K562 (cell line): ENCODE measurements at regions not wholly inside any gene's neighbourhood (a gene's known extent, or its start where the extent isn't known, plus 50 kb on each side); places are given as distances from the start of the nearest gene placed in this dataset.

Source experiments
- AFF4 ChIP-seq: sonication (generic); formaldehyde crosslinking; IDR thresholded peaks from 2 replicates; pipeline ENCODE4 v1.8.0; 2023; ENCODE audit warnings: mild to moderate bottlenecking, missing genetic modification reagents
- BCOR ChIP-seq: fragments of 450-650 bp; IDR thresholded peaks from 2 replicates; pipeline ENCODE4 v1.6.1; 2016
- CHD1 ChIP-seq: fragments of 200-600 bp; sonication (generic); IDR thresholded peaks from one replicate; pipeline ENCODE4 v1.6.1; 2012; ENCODE audit warnings: mild to moderate bottlenecking, moderate library complexity, low read length, inconsistent platforms
- CREB5 ChIP-seq: fragments of 250-450 bp; sonication (Bioruptor Pico); IDR thresholded peaks from 2 replicates; pipeline ENCODE4 v1.5.0; 2020; ENCODE audit warnings: mild to moderate bottlenecking
- CREM ChIP-seq: IDR thresholded peaks from 2 replicates; pipeline ENCODE4 v1.6.1; 2014; ENCODE audit warnings: antibody characterized with exemption, low read depth
- FOS ChIP-seq: IDR thresholded peaks from 3 replicates; pipeline ENCODE4 v1.6.1; 2011; ENCODE audit not compliant: insufficient read length; ENCODE audit errors: extremely low read depth
- HNRNPL ChIP-seq: fragments of 200-400 bp; formaldehyde crosslinking; IDR thresholded peaks from 2 replicates; pipeline ENCODE4 v1.6.1; 2017; ENCODE audit warnings: low read depth, mild to moderate bottlenecking, low read length
- HOXB6 ChIP-seq: fragments of 250-450 bp; sonication (Bioruptor Pico); IDR thresholded peaks from 2 replicates; pipeline ENCODE4 v1.5.1; 2022; ENCODE audit warnings: mild to moderate bottlenecking, borderline replicate concordance
- PHF21A ChIP-seq: fragments of 450-650 bp; IDR thresholded peaks from 2 replicates; pipeline ENCODE4 v1.6.1; 2017; ENCODE audit warnings: low read depth, borderline replicate concordance
- RREB1 ChIP-seq: fragments of 250-450 bp; sonication (Bioruptor Pico); IDR thresholded peaks from 2 replicates; pipeline ENCODE4 v1.4.0; 2020
- ZBTB5 ChIP-seq: fragments of 450-650 bp; IDR thresholded peaks from 2 replicates; pipeline ENCODE4 v1.6.1; 2017; ENCODE audit warnings: antibody characterized with exemption
- ZNF217 ChIP-seq: sonication (generic); formaldehyde crosslinking; IDR thresholded peaks from 2 replicates; pipeline ENCODE4 v1.8.0; 2022; ENCODE audit warnings: mild to moderate bottlenecking, missing genetic modification reagents
- ZNF449 ChIP-seq: fragments of 250-450 bp; sonication (Bioruptor Pico); IDR thresholded peaks from 2 replicates; pipeline ENCODE4 v1.8.0; 2022; ENCODE audit warnings: moderate library complexity, mild to moderate bottlenecking, inconsistent platforms
- ZNF717 ChIP-seq: fragments of 250-450 bp; sonication (Bioruptor Pico); IDR thresholded peaks from 2 replicates; pipeline ENCODE4 v1.5.0; 2021

GRCh38 chr12:32031109-32031508 lies 71.9 kb downstream of the RESF1 start (continued):
- TF ChIP-seq AFF4 (CRISPR knock-in tag), result 0 out of 2 replicates have a peak, but pooled peaks have one; percentile 19
- no peak for TF ChIP-seq ZNF449 (CRISPR knock-in tag)
- TF ChIP-seq CREB5, result no peak
- TF ChIP-seq RREB1, result 0 out of 2 replicates have a peak, but pooled peaks have one; percentile 21
- peak; percentile 68; the same call in 1 of the 2 replicates for TF ChIP-seq BCOR
- no peak for TF ChIP-seq CHD1
- 0 out of 2 replicates have a peak, but pooled peaks have one; percentile 35 for TF ChIP-seq ZBTB5
- 0 out of 2 replicates have a peak, but pooled peaks have one; percentile 22 for TF ChIP-seq HNRNPL
- no peak for TF ChIP-seq ZNF717 (CRISPR knock-in tag)
- TF ChIP-seq FOS, result no peak
- no peak for TF ChIP-seq PHF21A
- TF ChIP-seq CREM, result peak; percentile 79
- no peak for TF ChIP-seq ZNF217 (CRISPR knock-in tag)
- TF ChIP-seq HOXB6 (CRISPR knock-in tag), result no peak
